Right kidney (tissue), 1 donor: ENCODE measurements at regions not wholly inside any gene's neighbourhood (a gene's known extent, or its start where the extent isn't known, plus 50 kb on each side); places are given as distances from the start of the nearest gene placed in this dataset.
"Not testable (repeated sequence)": the region's sequence is repeated elsewhere in the genome, so short reads cannot be mapped to it uniquely, and the experiment has no call there.

Experiments used
- DNase-seq: peaks from one replicate; pipeline ENCODE4 v3.0.0-alpha.2; 2016

GRCh38 chr3:101950985-101951733 is 101.8 kb downstream of the NFKBIZ start:
- DNase-seq = no peak

GRCh38 chr3:101954361-101954760 is 105.0 kb downstream of the NFKBIZ start:
- no peak for DNase-seq

GRCh38 chr3:101954936-101955335 is 105.6 kb downstream of the NFKBIZ start:
- DNase-seq = no peak

GRCh38 chr3:101962055-101962454 is 112.7 kb downstream of the NFKBIZ start:
- no peak for DNase-seq

GRCh38 chr3:101963902-101964362 is 114.6 kb downstream of the NFKBIZ start:
- no peak for DNase-seq

- DNase-seq = no peak
These were observed 115.5 kb downstream of the NFKBIZ start for GRCh38 chr3:101964861-101965260.

- DNase-seq = no peak
These were observed 116.9 kb downstream of the NFKBIZ start for GRCh38 chr3:101966226-101966625.

- no peak for DNase-seq
These were observed 120.9 kb downstream of the NFKBIZ start for GRCh38 chr3:101970212-101970611.

GRCh38 chr3:101970905-101971304 is 121.6 kb downstream of the NFKBIZ start:
- DNase-seq = no peak

GRCh38 chr3:101972430-101973162 is 123.3 kb downstream of the NFKBIZ start:
- DNase-seq = no peak

- DNase-seq = no peak
These were observed 123.8 kb downstream of the NFKBIZ start for GRCh38 chr3:101973163-101973505.

GRCh38 chr3:101975415-101975814 is 126.1 kb downstream of the NFKBIZ start:
- not testable (repeated sequence) for DNase-seq

GRCh38 chr3:101976473-101976872 is 127.2 kb downstream of the NFKBIZ start:
- no peak for DNase-seq

- no peak for DNase-seq
These were observed 129.0 kb downstream of the NFKBIZ start for GRCh38 chr3:101978348-101978747.

GRCh38 chr3:101979033-101979432 is 129.7 kb downstream of the NFKBIZ start:
- no peak for DNase-seq

- no peak for DNase-seq
These were observed 135.0 kb downstream of the NFKBIZ start for GRCh38 chr3:101984356-101984755.

- no peak for DNase-seq
These were observed 139.3 kb downstream of the NFKBIZ start for GRCh38 chr3:101988596-101988995.

- no peak for DNase-seq
These were observed 140.4 kb downstream of the NFKBIZ start for GRCh38 chr3:101989578-101990200.

GRCh38 chr3:101992863-101993262 is 143.5 kb downstream of the NFKBIZ start:
- no peak for DNase-seq

- no peak for DNase-seq
These were observed 145.1 kb downstream of the NFKBIZ start for GRCh38 chr3:101994386-101994785.

GRCh38 chr3:101995371-101996046 is 146.2 kb downstream of the NFKBIZ start:
- DNase-seq = no peak

GRCh38 chr3:101996832-101997231 is 147.5 kb downstream of the NFKBIZ start:
- DNase-seq = no peak
